Activated effector memory CD4-positive, alpha-beta T cell treated with anti-CD3 and anti-CD28 coated beads, Interleukin-2, amount 50 U/mL, for 16 hours (primary cell): ENCODE measurements at regions not wholly inside any gene's neighbourhood (a gene's known extent, or its start where the extent isn't known, plus 50 kb on each side); places are given as distances from the start of the nearest gene placed in this dataset.

Experiments
- DNase-seq: peaks from one replicate; pipeline ENCODE4 v3.0.0-alpha.2; 2020

DNA sequence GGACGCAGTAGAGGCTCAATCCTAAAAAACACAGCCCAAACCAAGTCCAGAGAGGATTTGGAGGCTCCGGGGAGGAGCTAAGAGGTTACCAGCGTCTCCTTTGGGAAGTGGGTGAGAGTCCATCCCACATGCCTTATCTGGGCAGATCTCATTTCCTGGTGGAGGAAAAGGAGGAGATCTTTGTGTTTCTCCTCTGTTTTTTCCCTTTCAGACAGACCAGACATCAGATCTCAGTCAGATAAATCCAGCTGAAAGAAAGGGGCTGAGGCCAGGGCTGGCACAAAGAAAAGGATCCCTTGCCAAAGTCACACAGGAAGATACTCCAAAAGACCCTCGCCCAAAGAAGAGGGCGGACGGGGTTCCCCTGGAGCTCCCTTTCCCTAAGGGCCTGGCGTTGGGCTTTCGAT is 58.3 kb upstream of the COMTD1 start:
- DNase-seq, result no peak

DNA sequence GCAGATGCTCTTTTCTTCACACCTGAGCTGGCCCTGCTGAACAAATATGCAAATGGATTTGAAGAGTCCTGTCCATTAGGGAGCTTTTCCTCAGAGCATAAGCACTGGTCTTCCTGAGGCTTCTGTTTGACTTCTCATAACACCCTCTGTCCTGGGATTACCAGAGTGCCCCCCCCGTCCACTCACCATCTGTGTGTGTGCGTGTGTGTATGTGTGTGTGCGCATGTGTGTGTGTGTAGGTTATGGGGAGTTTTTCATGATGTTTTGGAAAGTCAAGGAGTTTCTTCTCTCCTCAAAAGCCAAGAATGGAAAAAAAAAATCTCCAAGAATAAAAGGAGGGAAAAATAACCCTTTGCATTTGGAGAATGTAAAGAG is 57.7 kb upstream of the COMTD1 start:
- no peak for DNase-seq

DNA sequence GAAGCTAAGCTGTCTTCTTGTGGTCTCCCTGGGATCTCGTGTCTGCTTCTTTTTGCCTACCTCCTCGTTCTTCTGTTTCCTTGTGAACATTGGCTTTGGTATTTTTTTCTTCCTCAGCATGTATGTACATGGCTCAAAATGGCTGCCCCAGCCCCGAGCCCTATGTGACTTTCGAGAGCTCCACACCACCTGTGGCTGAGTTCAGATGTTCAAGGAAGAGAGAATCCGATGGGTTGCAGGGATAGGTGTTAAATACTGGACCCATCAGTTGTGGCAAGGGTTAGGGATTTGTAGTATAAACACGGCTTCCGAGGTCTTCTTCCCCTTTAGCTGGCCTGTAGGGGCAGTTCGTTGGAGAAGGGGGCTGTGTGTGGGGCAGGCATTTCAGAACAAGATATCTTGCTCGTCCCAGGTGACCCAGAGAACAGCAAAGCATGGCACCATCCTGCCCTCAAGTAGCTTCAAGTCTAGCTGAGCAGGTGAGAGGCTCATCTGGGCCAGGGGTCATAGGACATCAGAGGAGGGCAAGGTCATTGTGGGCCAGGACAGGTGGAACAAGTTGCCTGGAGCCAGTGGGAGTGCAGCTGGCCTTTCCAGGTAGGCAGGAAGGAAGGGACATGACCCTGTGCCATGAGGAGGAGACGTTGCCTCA is 57.2 kb upstream of the COMTD1 start:
- DNase-seq, result no peak

DNA sequence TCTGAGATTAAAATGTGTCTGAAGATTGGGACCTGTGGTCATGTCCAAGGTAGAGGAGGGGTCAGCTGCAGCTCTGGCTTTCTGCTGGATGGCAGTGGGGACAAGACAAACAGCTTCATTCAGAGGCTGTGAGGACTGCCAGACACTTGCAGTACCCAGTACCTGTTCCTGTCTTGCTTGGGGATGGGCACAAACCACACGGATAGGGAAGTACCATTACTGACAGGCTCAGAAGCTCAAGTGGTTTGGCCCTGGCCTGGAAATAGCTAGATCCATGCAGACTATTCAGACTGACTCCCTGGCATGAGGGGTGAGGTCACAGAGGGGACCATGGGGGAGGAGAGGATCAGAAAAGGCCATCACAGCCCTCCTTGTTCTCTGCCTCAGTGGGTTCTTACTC is 56.0 kb upstream of the COMTD1 start:
- no peak for DNase-seq

DNA sequence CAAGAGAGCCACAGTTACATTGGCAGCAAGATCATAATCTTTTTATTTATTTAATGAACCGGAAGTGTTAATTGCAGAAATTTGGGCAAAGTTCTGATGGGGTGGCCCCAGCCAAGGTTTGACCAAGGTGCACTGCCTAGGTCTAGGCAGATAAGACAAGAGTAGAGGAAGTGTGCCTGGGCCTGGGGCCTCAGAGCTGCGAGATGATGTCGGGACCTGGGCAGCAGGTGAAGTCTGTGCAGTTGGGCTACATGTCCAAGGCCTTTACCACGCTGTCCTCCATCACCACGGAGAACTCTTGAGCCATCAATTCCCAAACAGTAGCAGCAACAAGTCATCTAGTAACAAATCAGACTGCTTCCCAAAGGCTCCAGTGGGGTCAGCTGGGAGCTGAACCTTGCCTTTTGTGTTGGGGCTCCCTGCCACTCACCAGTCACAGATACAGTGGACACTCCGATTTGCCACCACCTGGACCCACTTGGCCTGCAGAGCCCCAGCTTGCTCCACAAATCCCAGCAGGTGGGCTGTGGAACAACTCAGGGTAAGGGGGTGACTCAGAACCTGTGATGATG is 52.5 kb upstream of the COMTD1 start:
- no peak for DNase-seq

DNA sequence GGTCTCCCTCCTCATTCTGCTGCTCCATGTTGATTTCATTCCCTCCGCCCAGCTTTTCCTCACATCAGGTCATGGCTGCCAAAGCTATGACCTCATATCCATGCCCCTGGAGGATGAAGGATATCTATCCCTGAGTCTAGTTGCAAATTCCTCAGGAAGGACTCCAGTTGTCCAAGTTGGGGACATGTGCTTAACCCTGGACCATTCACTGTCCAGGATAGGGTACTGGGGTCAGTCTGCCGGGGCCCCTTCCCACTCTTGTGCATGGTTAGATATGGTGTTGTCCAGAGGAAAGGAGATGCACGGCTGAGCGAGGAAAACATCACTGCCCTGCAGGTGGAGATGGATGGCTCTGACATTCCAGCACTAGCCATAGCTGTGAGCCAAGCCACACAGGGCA is 51.9 kb upstream of the COMTD1 start:
- DNase-seq, result no peak

DNA sequence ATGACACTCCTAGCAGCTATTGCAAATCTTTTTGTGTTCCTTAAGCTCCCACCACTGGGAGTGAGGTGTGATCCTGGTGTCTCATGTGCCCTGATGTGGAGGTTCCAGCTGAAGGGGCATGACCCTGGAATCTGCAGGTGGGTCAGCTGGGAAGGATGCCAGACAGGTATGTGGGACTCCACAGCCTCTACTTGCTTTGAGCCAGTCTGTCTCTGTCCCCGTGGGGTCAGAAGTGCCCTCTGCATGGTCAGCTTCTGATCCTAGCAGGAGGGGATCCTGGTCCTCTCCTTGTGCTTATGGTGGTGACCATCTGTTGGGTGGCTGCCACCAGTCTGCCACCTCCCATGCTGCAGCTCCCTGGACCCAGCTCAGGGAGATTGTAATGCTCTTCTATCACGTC is 51.1 kb upstream of the COMTD1 start:
- DNase-seq, result no peak
